ENCODE measurements at regions not wholly inside any gene's neighbourhood (a gene's known extent, or its start where the extent isn't known, plus 50 kb on each side); places are given as distances from the start of the nearest gene placed in this dataset.
"Not testable (repeated sequence)": the region's sequence is repeated elsewhere in the genome, so short reads cannot be mapped to it uniquely, and the experiment has no call there.

GRCh38 chr7:159207393-159207792, 62.7 kb upstream of the VIPR2 start:
- no peak for DNase-seq

- no peak for DNase-seq
These were observed 61.2 kb upstream of the VIPR2 start for GRCh38 chr7:159205833-159206232.

- no peak for DNase-seq
These were observed 60.0 kb upstream of the VIPR2 start for GRCh38 chr7:159204664-159205063.

GRCh38 chr7:159203253-159203652, 58.6 kb upstream of the VIPR2 start:
- not testable (repeated sequence) for DNase-seq

- no peak for DNase-seq
These were observed 57.2 kb upstream of the VIPR2 start for GRCh38 chr7:159201722-159202330.

- no peak for DNase-seq
These were observed 55.8 kb upstream of the VIPR2 start for GRCh38 chr7:159200421-159200820.

- DNase-seq: no peak
These were observed 53.5 kb upstream of the VIPR2 start for GRCh38 chr7:159198016-159198724.

GRCh38 chr7:159197066-159197975, 52.7 kb upstream of the VIPR2 start:
- peak; percentile 39 for DNase-seq

GRCh38 chr7:159196584-159196983, 51.9 kb upstream of the VIPR2 start:
- DNase-seq: no peak

GRCh38 chr7:159195946-159196345, 51.3 kb upstream of the VIPR2 start:
- no peak for DNase-seq
